KG1 (cell line): ENCODE measurements at regions not wholly inside any gene's neighbourhood (a gene's known extent, or its start where the extent isn't known, plus 50 kb on each side); places are given as distances from the start of the nearest gene placed in this dataset.
"Not testable (repeated sequence)": the region's sequence is repeated elsewhere in the genome, so short reads cannot be mapped to it uniquely, and the experiment has no call there.

ENCODE experiments used
- DNase-seq: peaks from one replicate; lab custom pipeline; 2025; lab: John Stamatoyannopoulos, UW

DNA sequence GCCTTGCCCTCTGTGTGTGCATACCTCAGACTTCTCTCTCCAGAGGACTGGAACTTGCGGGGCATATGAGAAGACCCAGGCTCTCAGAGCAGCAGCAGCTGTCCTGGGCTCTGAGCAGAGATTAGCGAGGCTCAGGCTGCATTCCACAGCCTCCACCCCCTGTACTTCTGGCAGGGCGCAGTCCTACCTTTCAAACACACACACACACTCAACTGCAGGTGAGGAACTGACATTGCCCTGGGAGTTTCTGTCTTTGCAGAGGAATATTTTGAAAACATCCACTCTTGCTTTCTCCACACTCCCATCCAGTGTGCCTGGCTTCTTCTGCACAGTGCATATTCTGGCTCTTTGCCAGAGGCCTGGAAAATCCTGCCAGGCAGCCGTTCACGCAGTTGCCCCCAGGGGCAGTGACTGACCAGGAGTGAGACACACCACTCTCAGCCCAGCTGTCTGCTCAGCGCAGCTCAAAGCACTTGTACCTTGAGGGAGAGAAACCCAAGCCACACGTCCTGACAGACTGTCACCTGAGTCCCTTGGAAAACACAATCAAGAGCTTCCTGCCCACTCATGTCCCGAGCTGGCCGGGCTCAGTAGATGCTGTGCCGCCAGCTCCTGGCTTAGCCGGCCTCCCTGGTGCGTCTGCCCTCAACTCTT is 460.8 kb downstream of the RNF144A start:
- no peak for DNase-seq

DNA sequence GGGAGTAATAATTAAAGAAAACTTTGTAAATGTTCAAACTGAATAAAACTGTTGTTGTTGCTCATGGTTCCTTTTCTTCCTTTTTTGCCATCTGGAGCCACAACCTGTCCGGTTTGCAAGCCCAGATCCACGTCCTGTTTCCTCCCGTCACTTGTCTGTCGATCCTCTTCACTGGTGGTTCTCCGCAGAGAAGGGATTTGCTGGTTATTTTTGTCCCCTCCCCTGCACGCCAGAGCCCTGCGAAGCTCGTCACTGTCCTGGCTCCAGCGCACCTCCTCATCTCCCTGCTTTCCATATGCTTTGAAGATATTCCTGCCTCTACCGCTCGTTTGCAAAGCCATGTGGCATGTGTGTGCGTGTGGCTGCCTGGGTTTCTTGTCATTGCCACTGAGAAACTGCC is 461.4 kb downstream of the RNF144A start:
- DNase-seq: no peak

DNA sequence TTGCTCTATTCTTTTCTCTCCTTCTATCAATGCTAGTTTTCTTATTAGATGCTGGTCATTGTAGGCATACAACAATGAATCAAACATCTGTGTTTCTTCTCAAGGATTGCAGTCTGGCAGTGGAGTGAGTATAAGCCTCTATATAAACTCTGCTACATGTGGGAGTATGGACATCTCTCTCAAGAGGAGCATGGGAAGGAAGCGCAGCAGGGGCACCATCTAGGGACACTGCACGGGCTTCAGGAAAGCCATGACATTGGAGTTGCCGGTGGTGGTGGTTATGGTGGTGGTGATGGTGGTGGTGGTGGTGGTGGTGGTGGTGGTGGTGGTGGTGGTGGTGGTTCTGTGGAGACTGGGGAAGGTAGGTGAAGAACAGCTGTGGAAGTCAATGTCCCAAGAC is 462.6 kb downstream of the RNF144A start:
- no peak for DNase-seq

GRCh38 chr2:7384773-7385349 is 467.6 kb downstream of the RNF144A start:
- DNase-seq: no peak

- DNase-seq: not testable (repeated sequence)
These were observed 473.1 kb downstream of the RNF144A start for GRCh38 chr2:7390311-7390710.

DNA sequence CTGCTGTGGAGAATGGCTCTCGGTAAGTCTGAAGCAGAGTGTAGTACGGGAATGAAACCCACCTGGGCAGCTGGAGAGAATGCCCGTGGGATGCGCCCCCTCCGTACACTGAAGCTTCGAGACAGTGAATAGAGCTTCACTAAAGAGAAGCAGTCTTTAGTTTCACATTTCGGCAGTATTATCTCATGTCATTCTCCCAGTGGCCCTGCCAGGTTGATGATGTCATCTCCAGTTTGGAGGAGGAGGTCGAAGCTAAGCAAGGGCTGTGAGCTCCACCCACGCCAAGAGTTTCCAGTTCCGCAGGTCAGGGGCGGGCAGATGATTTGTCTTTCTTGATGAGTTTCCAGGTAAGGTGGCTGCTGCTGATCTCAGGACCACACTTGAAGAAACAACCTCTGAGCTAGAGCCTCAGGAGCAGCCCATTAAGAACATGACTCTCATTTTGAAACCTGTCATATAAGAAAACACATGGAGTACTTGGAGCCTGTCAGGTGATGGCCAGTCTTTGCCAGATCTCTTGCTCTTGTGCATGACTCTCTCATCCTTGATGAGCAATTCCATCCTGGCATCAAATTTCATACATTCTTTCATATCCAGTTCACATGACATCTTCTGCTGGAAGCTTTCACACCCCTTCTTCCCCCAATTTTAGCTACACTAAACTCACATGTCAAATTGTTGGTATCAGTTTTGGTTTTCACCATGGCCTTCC is 475.0 kb downstream of the RNF144A start:
- no peak for DNase-seq

- no peak for DNase-seq
These were observed 477.0 kb downstream of the RNF144A start for GRCh38 chr2:7394195-7394594.

DNA sequence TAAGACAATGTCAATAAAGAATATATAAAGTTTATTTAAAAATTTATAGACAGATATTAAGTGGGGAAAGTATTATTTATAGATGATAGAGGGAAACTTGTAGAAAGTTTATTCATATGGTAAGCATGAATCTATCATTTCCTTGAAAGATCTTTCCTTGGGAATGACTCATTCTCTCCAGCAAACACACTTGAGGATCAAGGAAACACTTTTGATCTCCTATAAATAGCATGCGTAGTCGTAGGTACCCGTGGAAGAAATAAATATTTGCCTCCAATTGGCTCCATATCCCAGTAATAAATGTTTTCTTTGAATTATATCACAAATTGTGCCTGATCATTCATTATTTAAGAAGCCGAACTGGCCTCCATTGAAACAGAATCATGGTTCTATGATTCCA is 483.4 kb downstream of the RNF144A start:
- DNase-seq: no peak

- no peak for DNase-seq
These were observed 486.0 kb downstream of the RNF144A start for GRCh38 chr2:7403092-7403775.

DNA sequence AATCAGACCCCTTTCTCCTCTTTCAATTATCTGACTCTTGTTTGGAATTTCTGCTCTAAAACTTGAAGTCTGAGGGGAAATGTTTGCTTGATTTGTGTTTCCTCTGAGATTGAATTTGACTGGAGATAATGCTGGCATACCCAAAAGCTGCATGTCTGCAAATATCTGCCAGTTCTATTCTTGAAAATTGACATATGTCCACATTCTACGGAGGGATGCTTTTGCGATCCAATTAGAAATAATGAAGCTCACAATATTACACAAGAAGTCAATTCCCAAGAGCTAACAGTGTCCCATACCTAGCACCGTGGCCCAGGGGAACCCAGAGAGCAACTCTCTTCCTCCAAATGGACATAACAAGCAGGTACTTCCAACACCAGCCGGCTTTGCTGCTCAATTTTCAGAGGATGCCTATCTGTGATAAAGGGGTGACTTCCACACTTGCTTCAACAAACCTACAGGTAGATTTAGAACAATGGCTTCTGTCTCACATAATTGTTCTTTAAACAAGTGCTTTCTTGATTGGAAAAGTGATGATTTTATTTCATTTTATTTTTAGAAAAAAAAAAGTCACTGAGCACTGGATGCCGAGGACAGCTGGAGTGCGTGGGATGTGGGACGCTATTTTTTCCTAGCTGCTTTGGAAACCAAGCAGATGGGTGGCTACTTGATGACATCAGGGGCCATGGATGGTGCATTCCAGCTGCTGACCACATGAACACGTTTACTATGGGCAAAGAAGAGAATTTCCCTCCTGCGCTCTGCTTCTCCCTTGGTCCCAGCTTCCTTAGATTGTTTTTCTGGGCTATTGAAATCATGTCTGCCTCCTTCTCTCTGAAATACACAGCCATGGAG is 488.9 kb downstream of the RNF144A start:
- DNase-seq: no peak

DNA sequence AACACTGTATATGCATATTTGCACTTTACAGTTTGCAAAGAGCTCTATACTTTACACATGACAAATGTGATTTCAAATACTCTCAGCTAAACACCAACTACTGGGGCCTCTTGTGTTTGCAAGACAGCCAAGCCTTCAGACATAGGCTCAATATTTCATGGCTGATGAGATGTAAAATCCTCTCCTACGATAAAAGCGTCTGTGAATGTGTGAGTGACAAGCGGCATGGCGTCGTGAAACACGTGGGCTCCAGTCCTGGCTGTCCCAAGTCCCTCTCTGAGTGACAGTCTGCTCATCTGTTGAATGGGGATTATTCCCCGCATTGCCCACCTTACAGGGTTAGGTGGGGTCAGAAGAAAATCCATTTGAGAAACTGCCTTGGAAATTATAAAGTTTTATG is 489.8 kb downstream of the RNF144A start:
- no peak for DNase-seq

DNA sequence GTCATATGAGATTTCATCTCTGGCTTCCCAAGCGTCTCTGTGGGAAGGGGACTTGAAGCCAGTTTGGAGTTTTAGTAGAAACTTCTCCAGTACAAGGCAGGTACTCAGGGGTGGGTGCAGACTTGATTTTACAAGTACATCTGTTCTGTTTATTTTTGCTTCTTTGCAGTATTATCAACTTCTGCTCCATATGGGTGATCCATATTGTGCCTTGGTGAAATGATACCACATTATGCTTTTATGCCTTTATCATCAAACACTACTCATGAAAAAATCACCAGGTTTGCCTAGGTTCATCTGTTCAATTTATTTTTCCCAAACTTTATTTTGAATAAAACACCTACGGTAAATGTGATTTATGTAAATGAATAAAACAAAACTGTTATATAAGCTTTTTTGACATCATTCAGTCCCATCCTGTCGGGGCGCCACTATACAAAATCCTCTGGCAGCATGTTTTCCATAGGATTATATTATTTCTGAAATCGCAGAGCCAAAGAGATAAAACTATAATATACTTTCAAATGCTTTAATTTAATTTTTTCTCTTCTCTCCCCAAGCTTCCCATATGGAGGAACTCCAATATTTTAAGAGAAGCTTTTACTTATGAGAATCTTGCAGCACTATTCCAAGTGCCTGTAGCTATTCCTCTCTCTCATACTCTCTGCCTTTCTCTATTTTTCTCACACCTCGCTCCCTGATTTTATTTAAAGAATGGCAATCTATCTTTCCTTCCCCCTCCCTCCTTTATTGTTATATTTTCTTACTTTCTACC is 490.9 kb downstream of the RNF144A start:
- DNase-seq: no peak

GRCh38 chr2:7411691-7412090 is 494.5 kb downstream of the RNF144A start:
- no peak for DNase-seq

DNA sequence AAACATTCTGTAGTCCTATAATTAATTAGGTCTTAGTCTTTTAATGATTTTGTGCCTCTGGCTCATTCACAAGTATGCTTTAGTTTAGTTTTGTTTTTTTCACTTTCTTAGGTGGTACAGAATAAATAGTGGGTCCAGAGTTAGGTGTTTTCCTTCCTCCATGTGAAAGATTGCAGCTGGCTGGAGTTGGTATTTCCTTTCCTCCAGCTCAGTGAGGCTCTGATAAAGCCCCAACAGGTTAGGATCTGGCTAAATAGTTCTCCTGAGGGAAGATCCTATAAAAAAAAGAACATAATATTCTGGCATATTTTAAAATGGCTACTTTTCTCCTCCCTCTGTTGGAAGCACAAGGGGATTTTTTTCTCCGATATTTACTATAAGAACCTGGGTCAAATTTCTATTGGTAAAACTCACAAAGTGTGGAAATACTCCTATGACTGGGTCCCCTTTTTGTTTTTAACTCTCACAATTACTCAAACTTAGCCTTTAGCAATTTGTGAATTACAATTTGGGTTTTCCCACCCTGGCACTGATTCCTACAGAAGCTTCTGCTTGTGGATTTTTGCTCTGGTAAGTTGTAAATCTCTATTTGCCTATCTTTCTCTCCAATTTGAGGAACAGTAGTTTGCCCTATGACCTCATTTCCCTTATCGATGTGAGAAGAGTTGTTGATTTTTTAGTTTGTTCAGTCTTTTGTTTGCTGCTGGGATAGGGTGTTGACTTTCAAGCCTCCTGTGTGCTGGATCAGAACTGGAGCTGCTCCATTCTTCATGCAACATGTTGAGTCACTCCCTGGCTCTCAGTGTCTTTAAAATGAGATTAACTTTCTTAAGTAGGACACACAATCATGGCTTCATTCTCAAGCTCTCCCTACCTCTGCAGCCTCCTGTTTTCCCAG is 500.9 kb downstream of the RNF144A start:
- DNase-seq: no peak

DNA sequence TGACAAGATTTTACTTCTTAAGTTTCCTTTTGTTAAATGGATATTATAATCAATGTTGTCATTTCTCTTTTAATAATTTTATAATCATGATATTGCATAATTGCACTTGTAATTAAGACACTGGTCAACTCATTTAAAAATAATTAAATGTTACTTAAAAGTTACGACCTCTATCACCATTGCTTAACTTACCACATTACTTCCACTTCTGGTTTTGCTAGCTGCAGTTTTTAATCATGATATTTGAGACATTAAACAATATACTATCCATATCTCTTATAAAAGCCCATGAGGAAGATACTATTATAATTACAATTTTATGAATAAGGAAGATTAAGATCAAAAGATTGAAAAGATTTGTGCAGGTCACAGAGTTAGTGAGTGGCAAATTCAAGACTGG is 502.0 kb downstream of the RNF144A start:
- DNase-seq: no peak

DNA sequence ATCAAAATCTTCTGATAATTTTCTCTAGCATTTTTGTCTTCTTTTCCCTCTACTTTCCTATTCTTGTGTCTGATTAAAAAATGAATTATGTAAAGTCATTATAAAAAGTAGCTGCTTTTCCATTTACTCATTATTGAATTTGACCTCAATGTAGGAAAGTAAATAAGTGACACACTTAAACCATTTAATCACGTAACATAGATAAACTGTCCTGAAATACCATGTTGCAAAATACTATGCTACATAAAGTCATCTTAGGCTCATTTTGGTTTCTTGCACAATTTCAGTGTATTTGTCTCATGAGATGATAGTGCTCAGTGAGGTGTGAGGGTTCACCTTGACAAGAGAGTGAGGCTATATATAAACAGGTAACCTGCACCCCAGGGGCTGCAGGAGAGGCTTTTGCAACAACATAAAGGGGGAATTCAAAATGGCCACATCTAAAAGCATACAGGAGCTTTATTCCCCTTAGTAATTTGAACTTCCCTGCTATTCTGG is 502.7 kb downstream of the RNF144A start:
- no peak for DNase-seq

DNA sequence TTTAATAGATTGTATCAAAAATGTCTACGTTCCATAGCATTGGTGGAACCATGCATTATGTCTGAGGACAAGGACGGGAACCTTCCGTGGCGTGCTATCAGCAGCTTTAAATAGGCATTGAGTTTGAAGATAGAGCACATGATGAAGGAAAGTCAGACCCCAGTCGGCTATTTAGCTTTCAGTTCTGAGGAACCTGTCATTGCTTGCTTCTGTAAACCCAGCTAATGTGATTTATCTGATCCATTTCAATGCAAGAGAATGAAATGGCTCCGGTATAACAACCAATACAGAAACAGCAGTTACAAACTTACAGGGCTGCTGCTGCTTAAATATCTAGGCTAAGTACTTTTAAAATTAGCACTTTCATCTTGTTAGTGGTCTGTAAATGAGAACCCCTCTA is 503.3 kb downstream of the RNF144A start:
- no peak for DNase-seq

GRCh38 chr2:7424481-7424880 is 507.3 kb downstream of the RNF144A start:
- no peak for DNase-seq

GRCh38 chr2:7427293-7428060 is 510.3 kb downstream of the RNF144A start:
- peak; percentile 36 for DNase-seq
